ENCODE measurements at regions not wholly inside any gene's neighbourhood (a gene's known extent, or its start where the extent isn't known, plus 50 kb on each side); places are given as distances from the start of the nearest gene placed in this dataset.

DNA sequence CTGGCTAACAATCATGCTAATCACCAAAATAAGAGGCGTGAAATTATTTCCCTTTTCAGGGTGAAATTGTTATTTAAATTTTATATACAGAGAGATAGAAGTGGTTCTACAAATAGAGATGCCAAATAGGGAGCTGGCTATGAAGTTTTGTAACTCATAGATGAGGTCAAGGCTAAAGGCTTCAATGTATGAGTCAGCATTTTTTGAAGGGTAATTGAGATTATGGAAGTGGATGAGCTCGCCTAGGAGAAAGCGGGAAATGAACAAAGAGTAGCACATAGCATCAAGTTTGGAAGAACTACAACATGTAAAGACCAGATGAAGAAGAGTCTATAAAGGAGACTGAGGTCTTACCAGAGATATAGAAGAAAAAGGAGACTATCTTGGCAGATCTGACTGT is 838.1 kb downstream of the DNAJB9 start:
- TF ChIP-seq POLR2A (IDR thresholded peaks at IDR 0.05) (no peak), CTCF (IDR thresholded peaks at IDR 0.05) (no peak)
